ENCODE measurements at regions not wholly inside any gene's neighbourhood (a gene's known extent, or its start where the extent isn't known, plus 50 kb on each side); places are given as distances from the start of the nearest gene placed in this dataset.

DNA sequence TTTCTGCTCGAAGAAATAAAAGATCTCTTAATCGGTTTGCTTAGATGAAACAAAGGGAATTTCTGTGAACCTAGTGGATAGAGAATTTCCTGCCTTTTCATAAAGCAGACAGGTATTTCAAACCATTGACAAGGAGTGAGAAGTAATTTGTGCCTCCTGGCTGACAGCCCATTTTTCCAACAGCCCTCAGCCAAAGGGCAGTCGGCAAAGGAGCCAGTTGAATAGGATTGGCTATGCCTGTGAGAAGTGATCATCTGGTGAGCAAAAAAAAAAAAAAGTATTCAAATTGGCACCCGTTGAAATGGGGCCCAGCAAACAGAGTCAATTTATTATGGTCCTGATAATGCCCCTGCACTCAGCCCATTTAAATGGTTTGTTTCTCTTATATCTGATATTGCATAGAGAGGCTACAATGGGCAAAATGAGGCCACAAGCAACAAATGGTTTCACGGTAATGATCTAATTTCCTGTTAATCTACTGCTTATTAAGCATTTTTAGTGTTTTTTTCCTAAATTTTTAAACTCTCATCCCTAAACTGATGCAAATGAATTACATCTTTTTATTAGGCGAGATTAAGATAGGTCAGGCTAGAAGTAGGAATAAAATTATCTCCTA lies 477.5 kb downstream of the NUF2 start:
- TF ChIP-seq, protein P1, sequence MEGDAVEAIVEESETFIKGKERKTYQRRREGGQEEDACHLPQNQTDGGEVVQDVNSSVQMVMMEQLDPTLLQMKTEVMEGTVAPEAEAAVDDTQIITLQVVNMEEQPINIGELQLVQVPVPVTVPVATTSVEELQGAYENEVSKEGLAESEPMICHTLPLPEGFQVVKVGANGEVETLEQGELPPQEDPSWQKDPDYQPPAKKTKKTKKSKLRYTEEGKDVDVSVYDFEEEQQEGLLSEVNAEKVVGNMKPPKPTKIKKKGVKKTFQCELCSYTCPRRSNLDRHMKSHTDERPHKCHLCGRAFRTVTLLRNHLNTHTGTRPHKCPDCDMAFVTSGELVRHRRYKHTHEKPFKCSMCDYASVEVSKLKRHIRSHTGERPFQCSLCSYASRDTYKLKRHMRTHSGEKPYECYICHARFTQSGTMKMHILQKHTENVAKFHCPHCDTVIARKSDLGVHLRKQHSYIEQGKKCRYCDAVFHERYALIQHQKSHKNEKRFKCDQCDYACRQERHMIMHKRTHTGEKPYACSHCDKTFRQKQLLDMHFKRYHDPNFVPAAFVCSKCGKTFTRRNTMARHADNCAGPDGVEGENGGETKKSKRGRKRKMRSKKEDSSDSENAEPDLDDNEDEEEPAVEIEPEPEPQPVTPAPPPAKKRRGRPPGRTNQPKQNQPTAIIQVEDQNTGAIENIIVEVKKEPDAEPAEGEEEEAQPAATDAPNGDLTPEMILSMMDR (conservative IDR thresholded peaks at IDR 0.05): no peak
- TF ChIP-seq ZFX (IDR thresholded peaks at IDR 0.05): no peak
